HEK293 (cell line): ENCODE measurements at regions not wholly inside any gene's neighbourhood (a gene's known extent, or its start where the extent isn't known, plus 50 kb on each side); places are given as distances from the start of the nearest gene placed in this dataset.

ENCODE experiments used
- CTCF ChIA-PET: fragments of 350-600 bp; formaldehyde crosslinking; extraction: SDS; loops from one replicate; lab custom pipeline; 2021; ENCODE audit warnings: antibody characterized with exemption; lab: Yijun Ruan, JAX
- POLR2A ChIA-PET: fragments of 300-600 bp; formaldehyde crosslinking; extraction: SDS; loops from one replicate; lab custom pipeline; 2020; ENCODE audit warnings: antibody characterized with exemption, inconsistent platforms; lab: Yijun Ruan, JAX
- H3K27ac ChIP-seq: fragments of 200-500 bp; sonication (Bioruptor generic); 2 replicates; pipeline ENCODE4 v1.5.1; 2014; ENCODE audit warnings: low read depth, low read length, control low read depth, inconsistent platforms; ENCODE audit errors: extremely low read depth
- H3K36me3 ChIP-seq, 2 experiments: fragments of 200-500 bp in 1 of 2; sonication (Bioruptor generic) in 1 of 2; 1 replicate in 1 of 2; 2 replicates in 1 of 2; pipeline ENCODE4 v1.5.1; 2014 to 2017; ENCODE audit warnings: inconsistent platforms in 2 of 2, low read length in 2 of 2; ENCODE audit not compliant: control insufficient read depth in 2 of 2, insufficient read depth in 1 of 2
- H3K4me1 ChIP-seq: fragments of 200-500 bp; sonication (Bioruptor generic); 2 replicates; pipeline ENCODE4 v1.5.1; 2014; ENCODE audit warnings: mild to moderate bottlenecking, low read length, inconsistent platforms; ENCODE audit not compliant: control insufficient read depth, insufficient read depth
- H3K4me3 ChIP-seq: 2 replicates; pipeline ENCODE4 v1.5.1; 2011; ENCODE audit warnings: low read depth, mild to moderate bottlenecking, control low read depth, low read length, moderate library complexity
- H3K9me3 ChIP-seq: fragments of 200-500 bp; sonication (Bioruptor generic); 2 replicates; pipeline ENCODE4 v1.5.1; 2014; ENCODE audit warnings: low read depth, low read length, inconsistent platforms; ENCODE audit not compliant: control insufficient read depth, insufficient read depth
- ZBTB1 ChIP-seq: fragments of 450-650 bp; formaldehyde crosslinking; IDR thresholded peaks from 2 replicates; pipeline ENCODE4 v1.5.1; 2016; ENCODE audit warnings: missing biosample characterization, missing genetic modification characterization
- ZFP69B ChIP-seq: fragments of 450-650 bp; formaldehyde crosslinking; IDR thresholded peaks from 2 replicates; pipeline ENCODE4 v1.5.1; 2016; ENCODE audit warnings: missing biosample characterization, missing genetic modification characterization
- ZNF24 ChIP-seq: fragments of 450-650 bp; formaldehyde crosslinking; IDR thresholded peaks from 2 replicates; pipeline ENCODE4 v1.5.1; 2016; ENCODE audit warnings: missing biosample characterization, missing genetic modification characterization
- ZNF302 ChIP-seq: fragments of 450-650 bp; formaldehyde crosslinking; IDR thresholded peaks from 2 replicates; pipeline ENCODE4 v1.5.1; 2016; ENCODE audit warnings: missing biosample characterization, missing genetic modification characterization, low read depth
- ZNF311 ChIP-seq: fragments of 450-650 bp; formaldehyde crosslinking; IDR thresholded peaks from 2 replicates; pipeline ENCODE4 v1.5.1; 2017; ENCODE audit warnings: missing biosample characterization, missing genetic modification characterization, borderline replicate concordance
- ZNF335 ChIP-seq: fragments of 450-650 bp; formaldehyde crosslinking; conservative IDR thresholded peaks from 2 replicates; pipeline ENCODE4 v1.5.1; 2016; ENCODE audit warnings: missing biosample characterization, missing genetic modification characterization
- ZNF391 ChIP-seq: fragments of 450-650 bp; formaldehyde crosslinking; IDR thresholded peaks from 2 replicates; pipeline ENCODE4 v1.5.1; 2016; ENCODE audit warnings: low read depth, missing biosample characterization, missing genetic modification characterization, borderline replicate concordance
- ZNF501 ChIP-seq: fragments of 450-650 bp; formaldehyde crosslinking; IDR thresholded peaks from 2 replicates; pipeline ENCODE4 v1.5.1; 2016; ENCODE audit warnings: missing biosample characterization, missing genetic modification characterization
- ZNF610 ChIP-seq: fragments of 450-650 bp; formaldehyde crosslinking; IDR thresholded peaks from 2 replicates; pipeline ENCODE4 v1.5.1; 2016; ENCODE audit warnings: missing biosample characterization, missing genetic modification characterization, borderline replicate concordance
- ZNF830 ChIP-seq: fragments of 450-650 bp; IDR thresholded peaks from 2 replicates; pipeline ENCODE4 v1.5.0; 2018; ENCODE audit warnings: missing biosample characterization, missing genetic modification characterization, low read depth, mild to moderate bottlenecking, moderate library complexity
- TF ChIP-seq, protein P1 (sequence below): fragments of 450-650 bp; formaldehyde crosslinking; IDR thresholded peaks from 2 replicates; pipeline ENCODE4 v1.5.1; 2016; ENCODE audit warnings: missing biosample characterization, missing genetic modification characterization
- TF ChIP-seq, protein P2 (sequence below): fragments of 450-650 bp; formaldehyde crosslinking; IDR thresholded peaks from 2 replicates; pipeline ENCODE4 v1.5.1; 2016; ENCODE audit warnings: missing biosample characterization, missing genetic modification characterization
- TF ChIP-seq, protein P3 (sequence below): fragments of 450-650 bp; formaldehyde crosslinking; IDR thresholded peaks from 2 replicates; pipeline ENCODE4 v1.5.1; 2016; ENCODE audit warnings: missing biosample characterization, missing genetic modification characterization
- TF ChIP-seq, protein P4 (sequence below): fragments of 450-650 bp; formaldehyde crosslinking; IDR thresholded peaks from 2 replicates; pipeline ENCODE4 v1.5.1; 2017; ENCODE audit warnings: missing biosample characterization, mild to moderate bottlenecking, missing genetic modification characterization, moderate library complexity
- TF ChIP-seq, protein P5 (sequence below): fragments of 450-650 bp; formaldehyde crosslinking; IDR thresholded peaks from 2 replicates; pipeline ENCODE4 v1.5.1; 2016; ENCODE audit warnings: missing biosample characterization, missing genetic modification characterization

DNA sequence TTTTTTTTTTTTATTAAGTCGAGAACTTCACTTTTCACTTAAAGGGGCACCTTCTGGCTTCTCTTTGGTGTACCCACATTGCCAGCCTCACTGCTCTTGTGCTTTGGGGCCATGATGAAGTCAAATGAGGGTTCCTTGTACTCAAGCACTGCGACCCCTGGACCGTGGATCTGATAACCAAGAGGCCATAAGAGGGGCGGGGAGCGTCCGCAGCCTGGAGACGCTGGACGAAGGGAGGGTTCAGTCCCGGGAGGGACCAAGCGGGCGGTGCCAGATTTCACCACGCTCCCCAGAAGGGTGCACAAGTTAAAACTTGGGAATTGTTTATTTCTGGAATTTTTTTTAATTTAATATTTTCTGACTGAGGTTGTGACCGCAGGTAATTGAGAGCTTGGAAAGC is 53.3 kb upstream of the SOX1 start:
- Histone ChIP-seq H3K4me1 (no peaks in the 10 kb centered on the region), H3K9me3 (no peaks in the 10 kb centered on the region), H3K27ac (no peak overlapping the region), H3K36me3 (no peaks in the 10 kb centered on the region), H3K4me3 (no peak overlapping the region)
- ChIA-PET CTCF (interaction anchor here (0.7 kb wide), 1 partner anchor 434 kb away, joined by 5 read pairs; no protein-coding TSS in a partner anchor), POLR2A (no interaction called here)
- no peak for TF ChIP-seq ZNF391 (tag by site-specific recombination)

DNA sequence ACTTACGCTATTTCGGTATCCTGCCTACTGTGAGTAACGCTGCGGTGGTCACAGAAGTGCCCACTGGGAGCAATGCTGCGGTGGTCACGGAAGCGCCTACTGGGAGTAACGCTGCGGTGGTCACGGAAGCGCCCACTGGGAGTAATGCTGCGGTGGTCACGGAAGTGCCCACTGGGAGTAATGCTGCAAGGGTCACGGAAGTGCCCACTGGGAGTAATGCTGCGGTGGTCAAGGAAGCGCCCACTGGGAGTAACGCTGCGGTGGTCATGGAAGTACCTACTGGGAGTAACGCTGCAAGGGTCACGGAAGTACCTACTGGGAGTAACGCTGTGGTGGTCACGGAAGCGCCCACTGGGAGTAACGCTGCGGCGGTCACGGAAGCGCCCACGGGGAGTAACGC is 52.1 kb upstream of the SOX1 start:
- TF ChIP-seq, protein P1, sequence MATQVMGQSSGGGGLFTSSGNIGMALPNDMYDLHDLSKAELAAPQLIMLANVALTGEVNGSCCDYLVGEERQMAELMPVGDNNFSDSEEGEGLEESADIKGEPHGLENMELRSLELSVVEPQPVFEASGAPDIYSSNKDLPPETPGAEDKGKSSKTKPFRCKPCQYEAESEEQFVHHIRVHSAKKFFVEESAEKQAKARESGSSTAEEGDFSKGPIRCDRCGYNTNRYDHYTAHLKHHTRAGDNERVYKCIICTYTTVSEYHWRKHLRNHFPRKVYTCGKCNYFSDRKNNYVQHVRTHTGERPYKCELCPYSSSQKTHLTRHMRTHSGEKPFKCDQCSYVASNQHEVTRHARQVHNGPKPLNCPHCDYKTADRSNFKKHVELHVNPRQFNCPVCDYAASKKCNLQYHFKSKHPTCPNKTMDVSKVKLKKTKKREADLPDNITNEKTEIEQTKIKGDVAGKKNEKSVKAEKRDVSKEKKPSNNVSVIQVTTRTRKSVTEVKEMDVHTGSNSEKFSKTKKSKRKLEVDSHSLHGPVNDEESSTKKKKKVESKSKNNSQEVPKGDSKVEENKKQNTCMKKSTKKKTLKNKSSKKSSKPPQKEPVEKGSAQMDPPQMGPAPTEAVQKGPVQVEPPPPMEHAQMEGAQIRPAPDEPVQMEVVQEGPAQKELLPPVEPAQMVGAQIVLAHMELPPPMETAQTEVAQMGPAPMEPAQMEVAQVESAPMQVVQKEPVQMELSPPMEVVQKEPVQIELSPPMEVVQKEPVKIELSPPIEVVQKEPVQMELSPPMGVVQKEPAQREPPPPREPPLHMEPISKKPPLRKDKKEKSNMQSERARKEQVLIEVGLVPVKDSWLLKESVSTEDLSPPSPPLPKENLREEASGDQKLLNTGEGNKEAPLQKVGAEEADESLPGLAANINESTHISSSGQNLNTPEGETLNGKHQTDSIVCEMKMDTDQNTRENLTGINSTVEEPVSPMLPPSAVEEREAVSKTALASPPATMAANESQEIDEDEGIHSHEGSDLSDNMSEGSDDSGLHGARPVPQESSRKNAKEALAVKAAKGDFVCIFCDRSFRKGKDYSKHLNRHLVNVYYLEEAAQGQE (tag by site-specific recombination) = no peak
- TF ChIP-seq ZNF830 (tag by site-specific recombination) (no peak), ZNF335 (tag by site-specific recombination) (no peak), ZNF24 (tag by site-specific recombination) (no peak), ZBTB1 (tag by site-specific recombination) (no peak), ZNF302 (tag by site-specific recombination) (no peak), ZNF311 (tag by site-specific recombination) (no peak), ZNF610 (no peak), ZNF501 (tag by site-specific recombination) (no peak), ZFP69B (no peak)
- TF ChIP-seq, protein P2, sequence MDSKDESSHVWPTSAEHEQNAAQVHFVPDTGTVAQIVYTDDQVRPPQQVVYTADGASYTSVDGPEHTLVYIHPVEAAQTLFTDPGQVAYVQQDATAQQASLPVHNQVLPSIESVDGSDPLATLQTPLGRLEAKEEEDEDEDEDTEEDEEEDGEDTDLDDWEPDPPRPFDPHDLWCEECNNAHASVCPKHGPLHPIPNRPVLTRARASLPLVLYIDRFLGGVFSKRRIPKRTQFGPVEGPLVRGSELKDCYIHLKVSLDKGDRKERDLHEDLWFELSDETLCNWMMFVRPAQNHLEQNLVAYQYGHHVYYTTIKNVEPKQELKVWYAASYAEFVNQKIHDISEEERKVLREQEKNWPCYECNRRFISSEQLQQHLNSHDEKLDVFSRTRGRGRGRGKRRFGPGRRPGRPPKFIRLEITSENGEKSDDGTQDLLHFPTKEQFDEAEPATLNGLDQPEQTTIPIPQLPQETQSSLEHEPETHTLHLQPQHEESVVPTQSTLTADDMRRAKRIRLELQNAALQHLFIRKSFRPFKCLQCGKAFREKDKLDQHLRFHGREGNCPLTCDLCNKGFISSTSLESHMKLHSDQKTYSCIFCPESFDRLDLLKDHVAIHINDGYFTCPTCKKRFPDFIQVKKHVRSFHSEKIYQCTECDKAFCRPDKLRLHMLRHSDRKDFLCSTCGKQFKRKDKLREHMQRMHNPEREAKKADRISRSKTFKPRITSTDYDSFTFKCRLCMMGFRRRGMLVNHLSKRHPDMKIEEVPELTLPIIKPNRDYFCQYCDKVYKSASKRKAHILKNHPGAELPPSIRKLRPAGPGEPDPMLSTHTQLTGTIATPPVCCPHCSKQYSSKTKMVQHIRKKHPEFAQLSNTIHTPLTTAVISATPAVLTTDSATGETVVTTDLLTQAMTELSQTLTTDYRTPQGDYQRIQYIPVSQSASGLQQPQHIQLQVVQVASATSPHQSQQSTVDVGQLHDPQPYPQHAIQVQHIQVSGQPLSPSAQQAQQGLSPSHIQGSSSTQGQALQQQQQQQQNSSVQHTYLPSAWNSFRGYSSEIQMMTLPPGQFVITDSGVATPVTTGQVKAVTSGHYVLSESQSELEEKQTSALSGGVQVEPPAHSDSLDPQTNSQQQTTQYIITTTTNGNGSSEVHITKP (tag by site-specific recombination) = no peak
- TF ChIP-seq, protein P3, sequence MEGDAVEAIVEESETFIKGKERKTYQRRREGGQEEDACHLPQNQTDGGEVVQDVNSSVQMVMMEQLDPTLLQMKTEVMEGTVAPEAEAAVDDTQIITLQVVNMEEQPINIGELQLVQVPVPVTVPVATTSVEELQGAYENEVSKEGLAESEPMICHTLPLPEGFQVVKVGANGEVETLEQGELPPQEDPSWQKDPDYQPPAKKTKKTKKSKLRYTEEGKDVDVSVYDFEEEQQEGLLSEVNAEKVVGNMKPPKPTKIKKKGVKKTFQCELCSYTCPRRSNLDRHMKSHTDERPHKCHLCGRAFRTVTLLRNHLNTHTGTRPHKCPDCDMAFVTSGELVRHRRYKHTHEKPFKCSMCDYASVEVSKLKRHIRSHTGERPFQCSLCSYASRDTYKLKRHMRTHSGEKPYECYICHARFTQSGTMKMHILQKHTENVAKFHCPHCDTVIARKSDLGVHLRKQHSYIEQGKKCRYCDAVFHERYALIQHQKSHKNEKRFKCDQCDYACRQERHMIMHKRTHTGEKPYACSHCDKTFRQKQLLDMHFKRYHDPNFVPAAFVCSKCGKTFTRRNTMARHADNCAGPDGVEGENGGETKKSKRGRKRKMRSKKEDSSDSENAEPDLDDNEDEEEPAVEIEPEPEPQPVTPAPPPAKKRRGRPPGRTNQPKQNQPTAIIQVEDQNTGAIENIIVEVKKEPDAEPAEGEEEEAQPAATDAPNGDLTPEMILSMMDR (tag by site-specific recombination) = no peak
- TF ChIP-seq, protein P4, sequence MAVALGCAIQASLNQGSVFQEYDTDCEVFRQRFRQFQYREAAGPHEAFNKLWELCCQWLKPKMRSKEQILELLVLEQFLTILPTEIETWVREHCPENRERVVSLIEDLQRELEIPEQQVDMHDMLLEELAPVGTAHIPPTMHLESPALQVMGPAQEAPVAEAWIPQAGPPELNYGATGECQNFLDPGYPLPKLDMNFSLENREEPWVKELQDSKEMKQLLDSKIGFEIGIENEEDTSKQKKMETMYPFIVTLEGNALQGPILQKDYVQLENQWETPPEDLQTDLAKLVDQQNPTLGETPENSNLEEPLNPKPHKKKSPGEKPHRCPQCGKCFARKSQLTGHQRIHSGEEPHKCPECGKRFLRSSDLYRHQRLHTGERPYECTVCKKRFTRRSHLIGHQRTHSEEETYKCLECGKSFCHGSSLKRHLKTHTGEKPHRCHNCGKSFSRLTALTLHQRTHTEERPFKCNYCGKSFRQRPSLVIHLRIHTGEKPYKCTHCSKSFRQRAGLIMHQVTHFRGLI (tag by site-specific recombination) = no peak
- TF ChIP-seq, protein P5, sequence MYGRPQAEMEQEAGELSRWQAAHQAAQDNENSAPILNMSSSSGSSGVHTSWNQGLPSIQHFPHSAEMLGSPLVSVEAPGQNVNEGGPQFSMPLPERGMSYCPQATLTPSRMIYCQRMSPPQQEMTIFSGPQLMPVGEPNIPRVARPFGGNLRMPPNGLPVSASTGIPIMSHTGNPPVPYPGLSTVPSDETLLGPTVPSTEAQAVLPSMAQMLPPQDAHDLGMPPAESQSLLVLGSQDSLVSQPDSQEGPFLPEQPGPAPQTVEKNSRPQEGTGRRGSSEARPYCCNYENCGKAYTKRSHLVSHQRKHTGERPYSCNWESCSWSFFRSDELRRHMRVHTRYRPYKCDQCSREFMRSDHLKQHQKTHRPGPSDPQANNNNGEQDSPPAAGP (tag by site-specific recombination) = no peak
- Histone ChIP-seq H3K9me3 (no peaks in the 10 kb centered on the region), H3K27ac (no peak overlapping the region), H3K4me1 (no peaks in the 10 kb centered on the region), H3K36me3 (no peaks in the 10 kb centered on the region), H3K4me3 (no peak overlapping the region)
- POLR2A ChIA-PET = no interaction called here
- CTCF ChIA-PET = no interaction called here
